Smooth muscle cell (in vitro differentiated cells): ENCODE measurements at regions not wholly inside any gene's neighbourhood (a gene's known extent, or its start where the extent isn't known, plus 50 kb on each side); places are given as distances from the start of the nearest gene placed in this dataset.

Experiments
- DNase-seq: peaks from one replicate; lab custom pipeline; 2025; ENCODE audit not compliant: unreplicated experiment; lab: John Stamatoyannopoulos, UW
- H2AFZ ChIP-seq: fragments of 200-600 bp; sonication (generic); 2 replicates; pipeline ENCODE4 v1.6.0; 2016; ENCODE audit warnings: antibody characterized with exemption, low read depth, mild to moderate bottlenecking
- H3F3A ChIP-seq: fragments of 200-600 bp; sonication (generic); 2 replicates; pipeline ENCODE4 v1.6.0; 2017; ENCODE audit warnings: antibody characterized with exemption, low read depth
- H3K27ac ChIP-seq: fragments of 200-600 bp; sonication (generic); 2 replicates; pipeline ENCODE4 v1.5.1; 2016; ENCODE audit warnings: low read depth, mild to moderate bottlenecking
- H3K27me3 ChIP-seq: fragments of 200-600 bp; sonication (generic); 2 replicates; pipeline ENCODE4 v1.6.1; 2016; ENCODE audit warnings: low read depth, mild to moderate bottlenecking
- H3K36me3 ChIP-seq: fragments of 200-600 bp; sonication (generic); 2 replicates; pipeline ENCODE4 v1.5.1; 2016; ENCODE audit warnings: low read depth
- H3K4me1 ChIP-seq: fragments of 200-600 bp; sonication (generic); 2 replicates; pipeline ENCODE4 v1.5.1; 2016; ENCODE audit warnings: low read depth
- H3K4me2 ChIP-seq: fragments of 200-600 bp; sonication (generic); 2 replicates; pipeline ENCODE4 v1.6.0; 2016; ENCODE audit warnings: mild to moderate bottlenecking
- H3K4me3 ChIP-seq: fragments of 200-600 bp; sonication (generic); 2 replicates; pipeline ENCODE4 v1.5.1; 2016; ENCODE audit warnings: mild to moderate bottlenecking
- H3K79me2 ChIP-seq: fragments of 200-600 bp; sonication (generic); 2 replicates; pipeline ENCODE4 v1.6.0; 2016; ENCODE audit warnings: low read depth, mild to moderate bottlenecking
- H3K9ac ChIP-seq: fragments of 200-600 bp; sonication (generic); 2 replicates; pipeline ENCODE4 v1.6.0; 2016; ENCODE audit warnings: low read depth
- H3K9me3 ChIP-seq: fragments of 200-600 bp; sonication (generic); replicated peaks from 2 replicates; pipeline ENCODE4 v1.5.1; 2016; ENCODE audit warnings: low read depth
- H4K20me1 ChIP-seq: fragments of 200-600 bp; sonication (generic); 2 replicates; pipeline ENCODE4 v1.6.0; 2016; ENCODE audit warnings: low read depth
- WGBS: methylation state at CpG from one replicate; pipeline ENCODE4 v1.1.7; 2016; ENCODE audit warnings: low lambda C conversion rate; 5-methylcytosine and 5-hydroxymethylcytosine counted together
- TF ChIP-seq, protein P1 (sequence below): fragments of 200-600 bp; sonication (generic); IDR thresholded peaks from 2 replicates; pipeline ENCODE4 v1.5.1; 2017; ENCODE audit warnings: borderline replicate concordance, mild to moderate bottlenecking, antibody characterized with exemption; ENCODE audit not compliant: insufficient read depth, poor library complexity, severe bottlenecking

DNA sequence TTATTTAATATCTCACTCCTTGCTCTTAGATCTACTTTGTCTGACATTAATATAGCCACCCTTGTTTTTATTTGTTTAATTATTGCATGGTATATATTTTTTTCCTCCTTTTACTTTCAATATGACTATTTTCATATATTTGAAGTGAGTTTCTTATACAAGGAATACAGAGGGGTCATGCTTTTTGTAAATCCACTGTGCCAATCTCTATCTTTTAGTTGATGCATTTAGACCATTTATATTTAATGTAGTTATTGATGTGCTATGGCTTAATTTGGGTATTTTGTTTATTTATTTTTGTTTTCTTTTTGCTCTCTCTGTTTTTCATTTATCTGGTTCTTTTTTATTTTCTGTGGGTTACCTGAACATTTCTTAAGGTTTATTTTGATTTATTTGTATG lies 750.6 kb downstream of the TMEM182 start:
- Histone ChIP-seq H3K9ac (no peak overlapping the region), H3F3A (no peaks in the 10 kb centered on the region), H4K20me1 (no peaks in the 10 kb centered on the region), H3K79me2 (no peaks in the 10 kb centered on the region), H3K36me3 (no peaks in the 10 kb centered on the region), H3K27ac (no peak overlapping the region), H3K27me3 (no peaks in the 10 kb centered on the region), H3K4me2 (no peak overlapping the region), H3K4me1 (no peaks in the 10 kb centered on the region), H3K9me3 (no peaks in the 10 kb centered on the region), H3K4me3 (no peak overlapping the region), H2AFZ (no peak overlapping the region)
- TF ChIP-seq, protein P1, sequence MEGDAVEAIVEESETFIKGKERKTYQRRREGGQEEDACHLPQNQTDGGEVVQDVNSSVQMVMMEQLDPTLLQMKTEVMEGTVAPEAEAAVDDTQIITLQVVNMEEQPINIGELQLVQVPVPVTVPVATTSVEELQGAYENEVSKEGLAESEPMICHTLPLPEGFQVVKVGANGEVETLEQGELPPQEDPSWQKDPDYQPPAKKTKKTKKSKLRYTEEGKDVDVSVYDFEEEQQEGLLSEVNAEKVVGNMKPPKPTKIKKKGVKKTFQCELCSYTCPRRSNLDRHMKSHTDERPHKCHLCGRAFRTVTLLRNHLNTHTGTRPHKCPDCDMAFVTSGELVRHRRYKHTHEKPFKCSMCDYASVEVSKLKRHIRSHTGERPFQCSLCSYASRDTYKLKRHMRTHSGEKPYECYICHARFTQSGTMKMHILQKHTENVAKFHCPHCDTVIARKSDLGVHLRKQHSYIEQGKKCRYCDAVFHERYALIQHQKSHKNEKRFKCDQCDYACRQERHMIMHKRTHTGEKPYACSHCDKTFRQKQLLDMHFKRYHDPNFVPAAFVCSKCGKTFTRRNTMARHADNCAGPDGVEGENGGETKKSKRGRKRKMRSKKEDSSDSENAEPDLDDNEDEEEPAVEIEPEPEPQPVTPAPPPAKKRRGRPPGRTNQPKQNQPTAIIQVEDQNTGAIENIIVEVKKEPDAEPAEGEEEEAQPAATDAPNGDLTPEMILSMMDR: no peak
- no peak for DNase-seq

DNA sequence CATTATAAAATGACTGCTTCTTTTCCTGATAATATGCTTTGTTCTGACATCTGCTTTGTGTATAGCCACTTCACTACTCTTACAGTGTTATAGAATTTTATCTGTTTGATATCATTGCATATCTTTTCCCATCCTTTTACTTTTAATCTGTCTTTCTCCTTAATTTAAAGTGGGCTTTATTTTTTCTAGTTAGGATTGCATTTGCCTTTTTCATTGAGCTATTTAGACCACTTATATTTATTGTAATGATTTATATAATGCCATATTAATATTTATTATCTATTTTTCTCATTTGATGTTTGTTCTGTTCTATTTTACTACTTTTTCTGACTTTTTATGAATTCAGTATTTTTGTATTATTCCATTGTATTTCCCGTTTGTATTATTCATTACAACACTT lies 758.7 kb downstream of the TMEM182 start:
- TF ChIP-seq, protein P1: no peak
- H3K4me3 ChIP-seq: no peak overlapping the region
- no peaks in the 10 kb centered on the region for H3F3A ChIP-seq

DNA sequence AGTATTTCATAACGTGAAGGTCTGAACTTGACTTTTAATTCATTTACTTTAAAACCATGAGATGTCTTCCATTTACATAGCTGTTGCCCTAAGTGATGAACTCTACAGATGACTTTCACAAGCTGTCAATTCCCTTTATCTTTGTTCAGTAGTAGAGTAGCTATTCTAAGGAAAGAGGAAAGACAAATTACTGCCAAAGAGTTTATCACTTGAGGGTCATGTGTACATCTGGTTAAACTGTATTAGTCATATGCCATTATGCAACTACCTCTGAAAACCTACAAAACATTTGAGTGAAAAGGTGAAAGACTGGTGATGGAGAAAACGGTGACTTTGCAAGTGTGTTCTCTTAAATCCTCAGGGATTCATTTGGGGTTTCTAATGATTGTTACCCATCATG lies 763.9 kb downstream of the TMEM182 start:
- Histone ChIP-seq H3K4me3 (no peak overlapping the region), H3K36me3 (no peaks in the 10 kb centered on the region), H4K20me1 (no peaks in the 10 kb centered on the region), H3K79me2 (no peaks in the 10 kb centered on the region), H3F3A (no peaks in the 10 kb centered on the region), H3K9me3 (no peaks in the 10 kb centered on the region), H3K27ac (no peak overlapping the region), H3K4me1 (no peaks in the 10 kb centered on the region), H3K4me2 (no peak overlapping the region), H2AFZ (no peak overlapping the region), H3K27me3 (no peaks in the 10 kb centered on the region), H3K9ac (no peak overlapping the region)
- TF ChIP-seq, protein P1: no peak
- no peak for DNase-seq
- WGBS: 85% methylated on average over 2 of the region's 2 CpGs

More for the DNA sequence above, 758.7 kb downstream of the TMEM182 start:
- no peak overlapping the region for H2AFZ ChIP-seq
- no peak overlapping the region for H3K9ac ChIP-seq
- DNase-seq: no peak
- H3K9me3 ChIP-seq: peaks cover 3% of the 10 kb centered on the region
- H3K27me3 ChIP-seq: no peaks in the 10 kb centered on the region
- no peaks in the 10 kb centered on the region for H3K4me1 ChIP-seq
- H4K20me1 ChIP-seq: no peaks in the 10 kb centered on the region
- H3K36me3 ChIP-seq: no peaks in the 10 kb centered on the region
- WGBS: 66% methylated on average over 1 of the region's 1 CpG
- H3K79me2 ChIP-seq: no peaks in the 10 kb centered on the region
- no peak overlapping the region for H3K4me2 ChIP-seq
- H3K27ac ChIP-seq: no peak overlapping the region

DNA sequence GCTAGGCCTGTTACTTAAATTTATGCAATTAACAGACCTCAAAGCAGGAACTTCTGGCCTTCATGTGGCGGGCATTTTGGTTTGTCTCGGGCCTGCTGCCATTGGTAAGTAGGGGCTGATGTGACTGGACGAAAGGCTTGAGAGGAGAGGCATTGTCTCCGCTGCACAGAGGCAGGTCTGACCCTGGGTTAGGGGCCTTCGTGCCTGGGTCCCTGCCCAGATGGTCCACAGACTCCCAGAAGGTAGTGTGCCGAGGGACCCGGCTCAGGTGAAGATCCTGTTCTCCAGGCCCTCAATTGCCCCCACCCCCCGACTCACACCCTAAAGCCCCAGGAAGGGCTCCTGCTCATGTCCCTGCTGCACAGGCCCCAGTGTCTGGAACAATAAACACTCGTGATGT lies 764.9 kb downstream of the TMEM182 start:
- Histone ChIP-seq H3K36me3 (no peaks in the 10 kb centered on the region), H3K4me3 (no peak overlapping the region), H3K9ac (no peak overlapping the region), H3F3A (no peaks in the 10 kb centered on the region), H2AFZ (no peak overlapping the region), H3K27me3 (no peaks in the 10 kb centered on the region), H3K4me2 (no peak overlapping the region), H3K27ac (no peak overlapping the region), H3K9me3 (no peaks in the 10 kb centered on the region), H3K79me2 (no peaks in the 10 kb centered on the region), H4K20me1 (no peaks in the 10 kb centered on the region), H3K4me1 (no peaks in the 10 kb centered on the region)
- WGBS: 89% methylated on average over 9 of the region's 9 CpGs
- no peak for DNase-seq
- TF ChIP-seq, protein P1: no peak
